GM23338 (cell line): ENCODE measurements at regions not wholly inside any gene's neighbourhood (a gene's known extent, or its start where the extent isn't known, plus 50 kb on each side); places are given as distances from the start of the nearest gene placed in this dataset.
A peak's percentile ranks its signal among the peaks of the same experiment; 100 is the strongest.

Experiments used
- ATAC-seq: fragments of 200-7000 bp; cut with Tn5 transposase; 3 replicates; pipeline ENCODE4 v1.9.1; 2020
- DNase-seq: peaks from one replicate; pipeline ENCODE4 v3.0.0-alpha.2; 2015; ENCODE audit warnings: low spot score
- H2AFZ ChIP-seq: fragments of 200-600 bp; sonication (generic); 2 replicates; pipeline ENCODE4 v1.8.0; 2016; ENCODE audit warnings: antibody characterized with exemption, mild to moderate bottlenecking, moderate library complexity
- H3F3A ChIP-seq: fragments of 200-600 bp; sonication (generic); replicated peaks from 2 replicates; pipeline ENCODE4 v1.8.0; 2017; ENCODE audit warnings: antibody characterized with exemption, mixed run types, low read depth
- H3K27ac ChIP-seq: fragments of 200-600 bp; sonication (generic); 2 replicates; pipeline ENCODE4 v1.6.1; 2016; ENCODE audit warnings: low read depth
- H3K27me3 ChIP-seq: fragments of 200-600 bp; sonication (generic); 2 replicates; pipeline ENCODE4 v1.8.0; 2016; ENCODE audit warnings: mild to moderate bottlenecking, mixed run types, moderate library complexity; ENCODE audit not compliant: insufficient read depth
- H3K36me3 ChIP-seq: fragments of 200-600 bp; sonication (generic); 2 replicates; pipeline ENCODE4 v1.8.0; 2016; ENCODE audit warnings: mild to moderate bottlenecking; ENCODE audit not compliant: insufficient read depth
- H3K4me1 ChIP-seq: fragments of 200-600 bp; sonication (generic); 2 replicates; pipeline ENCODE4 v1.8.0; 2016; ENCODE audit warnings: mild to moderate bottlenecking, moderate library complexity; ENCODE audit not compliant: insufficient read depth
- H3K4me2 ChIP-seq: fragments of 200-600 bp; sonication (generic); 2 replicates; pipeline ENCODE4 v1.7.1; 2017; ENCODE audit warnings: mixed run types
- H3K4me3 ChIP-seq: fragments of 200-600 bp; sonication (generic); 2 replicates; pipeline ENCODE4 v1.6.1; 2016; ENCODE audit warnings: mixed run types
- H3K79me2 ChIP-seq: fragments of 200-600 bp; sonication (generic); replicated peaks from 2 replicates; pipeline ENCODE4 v1.8.0; 2017; ENCODE audit warnings: mild to moderate bottlenecking; ENCODE audit not compliant: insufficient read depth
- H3K9me2 ChIP-seq: fragments of 200-600 bp; sonication (generic); 2 replicates; pipeline ENCODE4 v1.8.0; 2017; ENCODE audit not compliant: insufficient read depth
- H4K20me1 ChIP-seq: fragments of 200-600 bp; sonication (generic); replicated peaks from 2 replicates; pipeline ENCODE4 v1.8.0; 2017; ENCODE audit warnings: mild to moderate bottlenecking; ENCODE audit not compliant: insufficient read depth
- H3K27ac Mint-ChIP-seq: 2 replicates; pipeline ENCODE4 v1.8.0; 2020; ENCODE audit warnings: inconsistent platforms, mild to moderate bottlenecking, moderate library complexity, mixed read lengths
- H3K27me3 Mint-ChIP-seq: 3 replicates; pipeline ENCODE4 v1.8.0; 2022; ENCODE audit warnings: low read depth, mild to moderate bottlenecking, moderate library complexity, mixed read lengths, inconsistent platforms; ENCODE audit not compliant: insufficient read depth, poor library complexity
- H3K36me3 Mint-ChIP-seq: 3 replicates; pipeline ENCODE4 v1.8.0; 2021; ENCODE audit warnings: low read depth, mild to moderate bottlenecking, inconsistent platforms, moderate library complexity, mixed read lengths
- H3K4me1 Mint-ChIP-seq: 3 replicates; pipeline ENCODE4 v1.8.0; 2020; ENCODE audit warnings: mild to moderate bottlenecking, inconsistent platforms, mixed read lengths
- H3K4me3 Mint-ChIP-seq: 3 replicates; pipeline ENCODE4 v1.8.0; 2021; ENCODE audit warnings: moderate library complexity, mild to moderate bottlenecking, inconsistent platforms, mixed read lengths
- H3K9me3 Mint-ChIP-seq: 3 replicates; pipeline ENCODE4 v1.8.0; 2020; ENCODE audit warnings: moderate library complexity, mild to moderate bottlenecking, inconsistent platforms, mixed read lengths
- TF ChIP-seq, protein P1 (sequence below): IDR thresholded peaks from one replicate; pipeline ENCODE4 v1.6.1; 2018; ENCODE audit warnings: antibody characterized with exemption; ENCODE audit not compliant: unreplicated experiment
- TF ChIP-seq, protein P2 (sequence below), 2 experiments: fragments of 200-600 bp in 1 of 2; sonication (generic) in 1 of 2; conservative IDR thresholded peaks; 2 replicates each; pipeline versions ENCODE4 v1.5.1 to v1.6.1; 2016 to 2017; ENCODE audit warnings: antibody characterized with exemption in 2 of 2, low read depth in 2 of 2, mild to moderate bottlenecking in 2 of 2, moderate library complexity in 1 of 2
- TF ChIP-seq, protein P3 (sequence below): IDR thresholded peaks from 2 replicates; pipeline ENCODE4 v1.6.1; 2016; ENCODE audit warnings: antibody characterized with exemption

GRCh38 chr9:12091865-12092527 lies 601.2 kb upstream of the TYRP1 start:
- Histone ChIP-seq H3K4me1 (no peaks in the 10 kb centered on the region), H3K27ac (no peak overlapping the region), H3F3A (no peaks in the 10 kb centered on the region), H2AFZ (peak overlapping the region; percentile 44; the same call in 1 of the 2 replicates), H3K27me3 (no peaks in the 10 kb centered on the region), H3K4me2 (no peak overlapping the region), H3K4me3 (no peak overlapping the region), H4K20me1 (no peaks in the 10 kb centered on the region), H3K9me2 (peaks cover 9% of the 10 kb centered on the region), H3K79me2 (no peaks in the 10 kb centered on the region), H3K36me3 (no peaks in the 10 kb centered on the region)
- Mint-ChIP-seq H3K4me3 (no peak overlapping the region), H3K27me3 (no peaks in the 10 kb centered on the region), H3K9me3 (0 out of 3 replicates have a peak, but pooled peaks cover 3% of the 10 kb centered on the region), H3K27ac (no peak overlapping the region), H3K4me1 (no peaks in the 10 kb centered on the region), H3K36me3 (no peaks in the 10 kb centered on the region)
- TF ChIP-seq, protein P1, sequence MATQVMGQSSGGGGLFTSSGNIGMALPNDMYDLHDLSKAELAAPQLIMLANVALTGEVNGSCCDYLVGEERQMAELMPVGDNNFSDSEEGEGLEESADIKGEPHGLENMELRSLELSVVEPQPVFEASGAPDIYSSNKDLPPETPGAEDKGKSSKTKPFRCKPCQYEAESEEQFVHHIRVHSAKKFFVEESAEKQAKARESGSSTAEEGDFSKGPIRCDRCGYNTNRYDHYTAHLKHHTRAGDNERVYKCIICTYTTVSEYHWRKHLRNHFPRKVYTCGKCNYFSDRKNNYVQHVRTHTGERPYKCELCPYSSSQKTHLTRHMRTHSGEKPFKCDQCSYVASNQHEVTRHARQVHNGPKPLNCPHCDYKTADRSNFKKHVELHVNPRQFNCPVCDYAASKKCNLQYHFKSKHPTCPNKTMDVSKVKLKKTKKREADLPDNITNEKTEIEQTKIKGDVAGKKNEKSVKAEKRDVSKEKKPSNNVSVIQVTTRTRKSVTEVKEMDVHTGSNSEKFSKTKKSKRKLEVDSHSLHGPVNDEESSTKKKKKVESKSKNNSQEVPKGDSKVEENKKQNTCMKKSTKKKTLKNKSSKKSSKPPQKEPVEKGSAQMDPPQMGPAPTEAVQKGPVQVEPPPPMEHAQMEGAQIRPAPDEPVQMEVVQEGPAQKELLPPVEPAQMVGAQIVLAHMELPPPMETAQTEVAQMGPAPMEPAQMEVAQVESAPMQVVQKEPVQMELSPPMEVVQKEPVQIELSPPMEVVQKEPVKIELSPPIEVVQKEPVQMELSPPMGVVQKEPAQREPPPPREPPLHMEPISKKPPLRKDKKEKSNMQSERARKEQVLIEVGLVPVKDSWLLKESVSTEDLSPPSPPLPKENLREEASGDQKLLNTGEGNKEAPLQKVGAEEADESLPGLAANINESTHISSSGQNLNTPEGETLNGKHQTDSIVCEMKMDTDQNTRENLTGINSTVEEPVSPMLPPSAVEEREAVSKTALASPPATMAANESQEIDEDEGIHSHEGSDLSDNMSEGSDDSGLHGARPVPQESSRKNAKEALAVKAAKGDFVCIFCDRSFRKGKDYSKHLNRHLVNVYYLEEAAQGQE: no peak
- TF ChIP-seq, protein P2, sequence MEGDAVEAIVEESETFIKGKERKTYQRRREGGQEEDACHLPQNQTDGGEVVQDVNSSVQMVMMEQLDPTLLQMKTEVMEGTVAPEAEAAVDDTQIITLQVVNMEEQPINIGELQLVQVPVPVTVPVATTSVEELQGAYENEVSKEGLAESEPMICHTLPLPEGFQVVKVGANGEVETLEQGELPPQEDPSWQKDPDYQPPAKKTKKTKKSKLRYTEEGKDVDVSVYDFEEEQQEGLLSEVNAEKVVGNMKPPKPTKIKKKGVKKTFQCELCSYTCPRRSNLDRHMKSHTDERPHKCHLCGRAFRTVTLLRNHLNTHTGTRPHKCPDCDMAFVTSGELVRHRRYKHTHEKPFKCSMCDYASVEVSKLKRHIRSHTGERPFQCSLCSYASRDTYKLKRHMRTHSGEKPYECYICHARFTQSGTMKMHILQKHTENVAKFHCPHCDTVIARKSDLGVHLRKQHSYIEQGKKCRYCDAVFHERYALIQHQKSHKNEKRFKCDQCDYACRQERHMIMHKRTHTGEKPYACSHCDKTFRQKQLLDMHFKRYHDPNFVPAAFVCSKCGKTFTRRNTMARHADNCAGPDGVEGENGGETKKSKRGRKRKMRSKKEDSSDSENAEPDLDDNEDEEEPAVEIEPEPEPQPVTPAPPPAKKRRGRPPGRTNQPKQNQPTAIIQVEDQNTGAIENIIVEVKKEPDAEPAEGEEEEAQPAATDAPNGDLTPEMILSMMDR (conservative IDR thresholded peaks at IDR 0.05; ENCODE audit: low read depth in 2 of 2): peak in 1 of 2 experiments; percentile 37; a peak in 2 of 4 replicates
- peak; percentile 55; the same call in 2 of the 3 replicates for ATAC-seq
- peak; percentile 9 for DNase-seq

DNA sequence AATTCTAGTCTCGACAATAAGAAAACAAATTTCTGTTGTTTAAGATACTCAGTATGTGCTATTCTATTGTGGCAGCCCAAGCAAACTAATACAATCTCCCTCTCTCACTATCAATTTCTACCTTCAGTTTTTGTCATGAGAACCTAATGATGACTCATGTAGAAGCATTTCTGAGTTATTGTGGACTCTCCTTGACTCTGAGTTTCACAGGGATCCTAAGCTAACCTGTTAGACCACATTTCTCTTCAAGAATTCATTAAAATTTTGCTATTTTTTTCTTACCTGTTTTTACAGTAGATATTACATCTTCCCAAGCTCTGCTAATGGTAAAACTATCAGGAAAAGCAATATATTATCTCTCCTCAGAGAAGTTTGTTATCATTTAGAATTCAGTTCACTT lies 599.1 kb upstream of the TYRP1 start:
- Mint-ChIP-seq H3K27me3 (no peaks in the 10 kb centered on the region), H3K36me3 (no peaks in the 10 kb centered on the region), H3K27ac (no peak overlapping the region), H3K4me3 (no peak overlapping the region), H3K9me3 (0 out of 3 replicates have a peak, but pooled peaks cover 3% of the 10 kb centered on the region), H3K4me1 (no peaks in the 10 kb centered on the region)
- no peaks in the 10 kb centered on the region for H3K27me3 ChIP-seq
- TF ChIP-seq, protein P3, sequence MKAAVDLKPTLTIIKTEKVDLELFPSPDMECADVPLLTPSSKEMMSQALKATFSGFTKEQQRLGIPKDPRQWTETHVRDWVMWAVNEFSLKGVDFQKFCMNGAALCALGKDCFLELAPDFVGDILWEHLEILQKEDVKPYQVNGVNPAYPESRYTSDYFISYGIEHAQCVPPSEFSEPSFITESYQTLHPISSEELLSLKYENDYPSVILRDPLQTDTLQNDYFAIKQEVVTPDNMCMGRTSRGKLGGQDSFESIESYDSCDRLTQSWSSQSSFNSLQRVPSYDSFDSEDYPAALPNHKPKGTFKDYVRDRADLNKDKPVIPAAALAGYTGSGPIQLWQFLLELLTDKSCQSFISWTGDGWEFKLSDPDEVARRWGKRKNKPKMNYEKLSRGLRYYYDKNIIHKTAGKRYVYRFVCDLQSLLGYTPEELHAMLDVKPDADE: no peak
- no peak overlapping the region for H3K27ac ChIP-seq
- no peak overlapping the region for H3K4me3 ChIP-seq
- no peak for ATAC-seq
- H2AFZ ChIP-seq: no peak overlapping the region
- no peaks in the 10 kb centered on the region for H3K36me3 ChIP-seq
- DNase-seq: no peak
- H3F3A ChIP-seq: no peaks in the 10 kb centered on the region
- H3K79me2 ChIP-seq: no peaks in the 10 kb centered on the region
- peaks cover 9% of the 10 kb centered on the region for H3K9me2 ChIP-seq
- H3K4me1 ChIP-seq: no peaks in the 10 kb centered on the region
- H4K20me1 ChIP-seq: no peaks in the 10 kb centered on the region
- no peak overlapping the region for H3K4me2 ChIP-seq
